H1 (cell line): ENCODE measurements at regions not wholly inside any gene's neighbourhood (a gene's known extent, or its start where the extent isn't known, plus 50 kb on each side); places are given as distances from the start of the nearest gene placed in this dataset.

Source experiments
- EP300 ChIP-seq, 2 experiments: IDR thresholded peaks; 1 replicate in 1 of 2; 2 replicates in 1 of 2; pipeline ENCODE4 v1.6.1; 2011 to 2012; ENCODE audit warnings: low read depth in 2 of 2, low read length in 2 of 2, mild to moderate bottlenecking in 2 of 2, borderline replicate concordance in 1 of 2, inconsistent platforms in 1 of 2, moderate library complexity in 1 of 2
- TF ChIP-seq, protein P1 (sequence below), 3 experiments: IDR thresholded peaks; 1 replicate in 2 of 3; 2 replicates in 1 of 3; pipeline versions ENCODE4 v1.5.1 to v1.6.1; 2011; ENCODE audit warnings: low read length in 3 of 3, mild to moderate bottlenecking in 3 of 3, inconsistent platforms in 2 of 3, low read depth in 1 of 3, moderate library complexity in 1 of 3; ENCODE audit not compliant: insufficient read depth in 1 of 3; ENCODE audit errors: control extremely low read depth in 1 of 3

DNA sequence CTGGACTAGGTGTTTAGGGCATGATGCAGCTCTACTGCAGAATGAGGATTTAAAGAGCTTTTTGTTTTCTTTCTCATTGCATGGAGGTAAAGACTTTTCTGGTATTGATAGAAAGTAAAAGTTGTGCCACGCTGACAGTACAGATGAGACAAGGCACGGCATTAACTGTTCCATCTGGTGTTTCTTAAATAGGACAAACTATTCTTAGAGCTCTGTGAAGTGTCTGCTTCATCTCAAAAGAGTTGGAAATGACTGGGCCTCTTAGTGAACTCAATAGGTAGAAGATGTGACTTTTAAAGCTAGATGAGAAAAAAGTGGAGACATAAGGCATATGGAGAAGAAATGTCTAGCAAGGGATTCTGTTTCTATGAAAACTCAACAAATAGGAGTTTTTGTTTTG is 321.8 kb downstream of the RPRM start:
- TF ChIP-seq EP300 (IDR thresholded peaks at IDR 0.05; ENCODE audit: borderline replicate concordance in 1 of 2, low read depth in 2 of 2, low read length in 2 of 2), result no peak
- TF ChIP-seq, protein P1, sequence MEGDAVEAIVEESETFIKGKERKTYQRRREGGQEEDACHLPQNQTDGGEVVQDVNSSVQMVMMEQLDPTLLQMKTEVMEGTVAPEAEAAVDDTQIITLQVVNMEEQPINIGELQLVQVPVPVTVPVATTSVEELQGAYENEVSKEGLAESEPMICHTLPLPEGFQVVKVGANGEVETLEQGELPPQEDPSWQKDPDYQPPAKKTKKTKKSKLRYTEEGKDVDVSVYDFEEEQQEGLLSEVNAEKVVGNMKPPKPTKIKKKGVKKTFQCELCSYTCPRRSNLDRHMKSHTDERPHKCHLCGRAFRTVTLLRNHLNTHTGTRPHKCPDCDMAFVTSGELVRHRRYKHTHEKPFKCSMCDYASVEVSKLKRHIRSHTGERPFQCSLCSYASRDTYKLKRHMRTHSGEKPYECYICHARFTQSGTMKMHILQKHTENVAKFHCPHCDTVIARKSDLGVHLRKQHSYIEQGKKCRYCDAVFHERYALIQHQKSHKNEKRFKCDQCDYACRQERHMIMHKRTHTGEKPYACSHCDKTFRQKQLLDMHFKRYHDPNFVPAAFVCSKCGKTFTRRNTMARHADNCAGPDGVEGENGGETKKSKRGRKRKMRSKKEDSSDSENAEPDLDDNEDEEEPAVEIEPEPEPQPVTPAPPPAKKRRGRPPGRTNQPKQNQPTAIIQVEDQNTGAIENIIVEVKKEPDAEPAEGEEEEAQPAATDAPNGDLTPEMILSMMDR (IDR thresholded peaks at IDR 0.05; ENCODE audit: control extremely low read depth in 1 of 3, insufficient read depth in 1 of 3, low read depth in 1 of 3, low read length in 3 of 3), result no peak
